IPS DF 19.7 (cell line): ENCODE measurements at regions not wholly inside any gene's neighbourhood (a gene's known extent, or its start where the extent isn't known, plus 50 kb on each side); places are given as distances from the start of the nearest gene placed in this dataset.

Experiments used
- DNase-seq: peaks from one replicate; pipeline ENCODE4 v3.0.0-alpha.2; 2013; ENCODE audit warnings: low read depth, low spot score

GRCh38 chr5:29697278-29697677, 1496.2 kb upstream of the CDH6 start:
- DNase-seq = no peak

DNA sequence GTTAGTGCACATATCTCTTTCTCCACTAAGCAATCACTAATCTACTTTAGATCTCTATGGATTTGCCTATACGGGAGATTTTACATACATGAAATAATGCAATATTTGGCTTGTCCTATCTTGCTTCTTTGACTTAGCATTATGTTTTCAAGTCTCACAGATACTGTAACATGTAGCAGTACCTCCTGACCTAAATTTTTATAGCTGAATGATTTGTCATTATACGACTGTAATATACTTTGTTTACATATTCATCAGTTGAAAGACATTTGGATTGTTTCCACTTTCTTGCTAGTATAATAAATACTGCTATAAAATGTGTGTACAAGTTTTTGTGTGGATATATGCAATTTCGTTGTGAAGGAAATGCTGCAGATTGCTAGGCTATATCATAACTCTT, 1520.8 kb upstream of the CDH6 start:
- no peak for DNase-seq

GRCh38 chr5:29662876-29663275, 1530.6 kb upstream of the CDH6 start:
- no peak for DNase-seq

- no peak for DNase-seq
These were observed 1538.5 kb upstream of the CDH6 start for GRCh38 chr5:29654954-29655353.

GRCh38 chr5:29649321-29649720, 1544.2 kb upstream of the CDH6 start:
- no peak for DNase-seq

GRCh38 chr5:29642601-29643000, 1550.9 kb upstream of the CDH6 start:
- DNase-seq = no peak

DNA sequence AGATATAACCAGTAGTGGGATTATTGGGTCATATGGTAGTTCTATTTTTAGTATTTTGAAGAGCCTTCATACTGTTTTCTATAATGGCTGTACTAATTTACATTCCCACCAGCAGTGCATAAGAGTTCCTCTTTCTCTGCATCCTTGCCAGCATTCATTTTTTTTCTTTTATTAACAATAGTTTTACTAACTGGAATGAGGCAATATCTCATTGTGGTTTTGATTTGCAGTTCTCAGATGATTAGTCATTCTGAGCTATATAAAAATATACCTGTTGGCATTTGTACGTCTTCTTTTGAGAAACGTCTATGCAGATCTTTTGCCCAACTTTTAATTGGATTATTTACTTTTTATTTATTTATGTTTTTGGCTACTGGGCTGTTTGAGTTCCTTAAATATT, 1579.3 kb upstream of the CDH6 start:
- no peak for DNase-seq

GRCh38 chr5:29588236-29588635, 1605.2 kb upstream of the CDH6 start:
- DNase-seq = no peak

DNA sequence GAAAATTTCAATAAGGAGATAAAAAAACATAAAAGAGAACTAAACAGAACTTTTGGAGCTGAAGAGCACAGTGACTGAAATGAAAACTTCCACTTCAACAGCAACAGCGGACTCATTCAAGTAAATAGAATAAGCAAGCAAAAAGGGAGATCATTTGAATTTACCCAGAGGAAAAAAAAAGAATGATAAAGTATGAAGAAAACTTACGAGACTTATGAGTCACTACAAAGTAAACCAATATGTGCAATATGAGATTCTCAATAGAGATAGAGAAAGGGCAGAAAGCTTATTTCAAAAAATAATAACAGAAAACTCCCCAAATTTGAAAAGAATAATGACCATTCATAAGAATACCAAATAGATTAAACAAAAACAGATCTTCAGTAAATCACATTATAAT, 1605.7 kb upstream of the CDH6 start:
- no peak for DNase-seq

DNA sequence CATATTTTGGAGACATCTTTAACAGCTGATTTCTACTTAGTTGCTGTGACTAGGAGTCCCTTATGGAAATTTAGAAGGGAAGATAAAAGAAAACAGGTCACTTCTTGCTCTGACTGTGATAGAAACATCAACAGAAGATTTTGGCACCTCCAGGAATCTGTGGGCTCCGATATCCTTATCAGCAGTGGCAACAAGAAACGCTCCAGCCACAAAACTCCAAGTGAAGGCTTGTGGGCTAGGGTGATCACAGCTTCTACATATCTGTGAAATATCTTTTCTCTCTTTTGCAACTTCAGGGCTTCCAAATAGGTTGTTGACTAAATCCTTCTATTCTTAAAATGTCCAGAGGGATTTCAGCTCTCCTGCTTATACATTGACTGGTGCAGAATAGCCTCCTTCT, 1625.5 kb upstream of the CDH6 start:
- no peak for DNase-seq

GRCh38 chr5:29561564-29561963, 1631.9 kb upstream of the CDH6 start:
- DNase-seq = no peak

DNA sequence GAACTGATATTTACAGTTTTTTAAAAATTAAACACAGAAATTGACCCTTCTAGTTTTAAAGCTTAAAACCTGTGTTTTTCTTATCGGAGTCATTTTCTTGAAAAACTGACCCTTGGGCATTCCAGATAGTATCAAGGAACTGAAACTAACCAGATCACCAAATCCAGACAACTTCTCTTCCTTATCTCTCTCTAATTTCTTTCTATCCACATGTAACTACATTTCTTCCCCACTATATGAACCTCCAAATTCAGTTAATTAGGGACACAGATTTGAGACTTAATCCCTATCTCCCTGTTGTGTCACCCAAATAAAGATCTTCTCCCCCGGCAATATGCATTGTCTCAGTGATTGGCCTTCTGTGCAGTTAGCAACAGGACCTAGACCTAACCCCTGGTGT, 1643.0 kb upstream of the CDH6 start:
- no peak for DNase-seq

DNA sequence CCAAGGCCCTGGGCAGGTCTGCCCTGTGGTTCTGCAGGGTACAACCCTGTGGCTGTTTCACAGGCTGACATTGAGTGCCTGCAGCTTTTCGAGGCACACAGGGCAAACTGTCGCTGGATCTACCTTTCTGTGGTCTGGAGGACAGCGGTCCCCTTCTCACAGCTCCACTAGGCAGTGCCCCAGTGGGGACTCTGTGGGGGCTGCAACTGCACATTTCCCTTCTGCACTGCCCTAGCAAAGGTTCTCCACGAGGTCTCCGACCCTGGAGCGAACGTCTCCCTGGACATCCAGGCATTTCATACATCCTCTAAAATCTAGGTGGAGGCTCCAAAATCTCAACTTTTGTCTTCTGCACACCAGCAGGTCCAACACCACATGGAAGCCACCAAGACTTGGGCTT, 1645.2 kb upstream of the CDH6 start:
- no peak for DNase-seq

DNA sequence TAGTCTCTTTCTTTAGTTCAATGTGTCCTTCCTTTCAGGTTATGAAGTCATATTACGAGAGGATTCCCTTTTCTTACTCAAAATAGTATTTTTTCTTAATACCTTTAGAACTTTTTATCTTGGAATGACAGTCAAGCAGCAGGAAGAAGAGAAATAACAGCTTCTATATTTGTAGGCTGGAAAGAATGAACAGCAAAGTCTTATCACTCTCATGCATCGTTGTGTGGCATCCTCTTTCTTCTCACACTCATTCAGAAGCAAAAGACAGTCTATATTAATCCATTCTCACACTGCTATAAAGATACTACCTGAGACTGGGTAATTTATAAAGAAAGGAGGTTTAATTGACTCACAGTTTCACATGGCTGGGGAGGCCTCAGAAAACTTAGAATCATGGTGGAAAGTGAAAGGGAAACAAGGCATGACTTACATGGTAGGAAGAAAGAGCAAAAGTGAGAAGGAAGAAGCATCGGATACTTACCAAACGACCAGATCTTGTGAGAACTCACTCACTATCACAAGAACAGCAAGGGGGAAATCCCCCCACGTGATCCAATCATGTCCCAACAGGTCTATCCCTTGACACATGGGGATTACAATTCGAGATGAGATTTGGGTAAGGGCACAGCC, 1646.1 kb upstream of the CDH6 start:
- DNase-seq = no peak

DNA sequence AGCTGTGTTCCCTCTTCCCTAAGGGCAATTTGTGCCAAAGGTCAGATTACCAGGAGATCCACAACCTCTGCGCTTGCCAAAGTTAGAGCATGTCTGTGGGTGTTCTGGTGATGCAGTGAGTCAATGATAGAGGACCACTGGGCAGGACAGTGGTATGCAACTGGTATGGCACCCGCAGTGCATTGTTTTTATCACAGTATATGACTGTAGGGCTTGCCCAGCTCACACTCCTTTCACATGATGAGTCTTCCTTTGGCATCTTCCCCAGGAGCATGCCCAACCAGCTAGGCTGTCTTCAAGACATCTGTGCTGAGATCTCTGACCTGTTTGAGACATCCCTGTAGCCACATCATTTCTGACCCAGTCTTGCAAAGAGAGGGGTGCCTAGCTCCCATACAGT, 1650.0 kb upstream of the CDH6 start:
- no peak for DNase-seq

DNA sequence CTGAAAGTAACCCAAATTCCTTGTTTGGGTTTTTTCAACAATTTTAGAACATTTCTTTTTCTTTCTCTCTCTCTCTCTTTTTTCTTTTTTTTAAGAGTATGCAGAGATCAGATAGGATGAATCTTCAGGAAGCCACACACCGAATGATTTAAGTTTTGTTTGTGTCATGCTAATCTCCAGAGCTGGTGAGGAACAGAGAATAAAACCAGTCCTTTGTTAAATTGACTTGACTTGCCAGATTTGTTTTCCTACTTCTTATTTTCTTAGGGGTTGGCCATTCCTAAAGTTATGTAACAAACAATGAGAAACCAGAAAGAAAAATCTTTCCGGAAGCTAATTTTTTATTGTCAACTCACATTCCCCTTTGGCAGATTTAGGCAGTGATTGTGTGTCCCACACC, 1669.3 kb upstream of the CDH6 start:
- DNase-seq = no peak

DNA sequence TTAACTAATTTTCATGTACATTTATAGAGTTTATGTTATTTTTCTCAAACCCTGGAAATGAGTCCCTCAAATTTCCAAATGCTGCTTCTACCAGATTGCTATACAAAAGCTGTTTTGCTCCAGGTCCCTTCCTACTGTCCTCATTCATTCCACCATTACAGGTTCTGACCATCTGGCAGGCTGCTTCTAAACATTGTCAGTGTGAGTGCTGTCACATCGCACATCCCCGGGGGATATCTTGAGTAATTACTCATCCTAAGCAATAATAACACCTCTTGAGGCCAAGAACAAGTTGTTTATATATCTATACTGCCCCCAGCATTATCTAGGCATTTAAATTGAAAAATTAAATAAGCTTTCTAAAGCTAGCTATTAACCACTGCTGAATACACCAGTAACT, 1675.3 kb upstream of the CDH6 start:
- DNase-seq = no peak

- no peak for DNase-seq
These were observed 1677.3 kb upstream of the CDH6 start for GRCh38 chr5:29516224-29516623.

GRCh38 chr5:29508131-29508530, 1685.4 kb upstream of the CDH6 start:
- DNase-seq = no peak

GRCh38 chr5:29504411-29504810, 1689.1 kb upstream of the CDH6 start:
- DNase-seq = no peak

DNA sequence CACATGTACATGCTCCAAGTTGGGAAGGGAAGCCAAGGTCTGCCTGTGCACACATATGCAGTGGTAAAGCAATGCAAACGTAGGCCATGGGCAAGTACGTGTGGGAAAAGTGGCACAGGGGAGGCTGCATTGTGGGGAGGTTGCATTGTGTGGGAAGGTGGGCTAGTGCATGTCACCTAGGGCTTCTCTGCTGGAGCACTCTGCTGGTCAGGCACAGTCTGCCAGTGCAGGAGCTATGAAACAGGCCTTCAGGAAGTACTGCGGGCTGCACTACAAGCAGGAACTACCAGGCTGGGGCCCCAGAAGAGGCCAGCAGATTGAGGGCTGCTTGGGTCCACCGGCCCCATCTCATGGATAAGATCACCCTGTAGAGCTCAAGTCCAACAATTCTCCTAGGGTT, 1694.6 kb upstream of the CDH6 start:
- no peak for DNase-seq

- no peak for DNase-seq
These were observed 1695.1 kb upstream of the CDH6 start for GRCh38 chr5:29498412-29498811.

GRCh38 chr5:29485333-29485732, 1708.2 kb upstream of the CDH6 start:
- DNase-seq = no peak

DNA sequence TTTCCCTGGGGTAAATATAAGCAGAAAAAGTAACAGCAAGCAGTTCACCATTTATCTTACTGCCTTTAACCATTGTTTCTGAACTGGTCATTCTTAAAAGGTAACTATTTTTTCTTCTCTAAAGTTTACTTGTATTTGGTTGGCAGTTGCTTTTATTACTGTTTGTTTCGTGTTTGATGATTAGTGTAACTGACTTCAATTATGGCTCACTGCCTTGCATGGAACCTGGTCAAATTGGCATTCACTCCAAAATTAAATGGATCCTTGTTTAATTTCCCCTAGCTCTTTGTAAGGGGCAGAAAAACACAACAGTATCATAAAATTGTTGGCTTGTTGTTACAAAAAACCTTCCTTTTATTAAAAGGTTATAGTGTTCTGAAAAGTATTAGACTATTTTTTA, 1723.9 kb upstream of the CDH6 start:
- DNase-seq = no peak
